ENCODE measurements at regions not wholly inside any gene's neighbourhood (a gene's known extent, or its start where the extent isn't known, plus 50 kb on each side); places are given as distances from the start of the nearest gene placed in this dataset.

- TF ChIP-seq POLR2AphosphoS5 (IDR thresholded peaks at IDR 0.05), result no peak
- no peak for TF ChIP-seq CTCF (IDR thresholded peaks at IDR 0.05; ENCODE audit: poor library complexity, severe bottlenecking)
- no peak for TF ChIP-seq EZH2 (IDR thresholded peaks at IDR 0.05; ENCODE audit: borderline replicate concordance, insufficient read depth, low read length, poor library complexity, severe bottlenecking)
- TF ChIP-seq SMC3 (conservative IDR thresholded peaks at IDR 0.05; ENCODE audit: poor library complexity), result no peak
- no peak for TF ChIP-seq MXI1 (conservative IDR thresholded peaks at IDR 0.05; ENCODE audit: poor library complexity, severe bottlenecking)
Measured at GRCh38 chr2:234788841-234789240, 163.0 kb upstream of the SH3BP4 start.
